HepG2 (cell line): ENCODE measurements at regions not wholly inside any gene's neighbourhood (a gene's known extent, or its start where the extent isn't known, plus 50 kb on each side); places are given as distances from the start of the nearest gene placed in this dataset.

Source experiments
- ATAC-seq: fragments of 200-7000 bp; cut with Tn5 transposase; 3 replicates; pipeline ENCODE4 v1.9.1; 2020; ENCODE audit warnings: mild to moderate bottlenecking, moderate library complexity
- BruUV-seq: library from RNA; stranded (reverse); fragments of 400-500 nt; replicated peaks from 2 replicates; lab custom pipeline; 2021; lab: Mats Ljungman, UMichigan
- CTCF ChIA-PET: fragments of 300-600 bp; formaldehyde crosslinking; extraction: SDS; loops from one replicate; lab custom pipeline; 2021; ENCODE audit warnings: low total read pairs, inconsistent platforms, low intra/inter-chr PET ratio; lab: Yijun Ruan, JAX
- POLR2A ChIA-PET: fragments of 350-600 bp; sonication (Branson Sonifier 250); formaldehyde crosslinking; loops from one replicate; lab custom pipeline; 2020; ENCODE audit warnings: antibody characterized with exemption, inconsistent platforms; lab: Yijun Ruan, JAX
- DNase-seq: peaks from one replicate; pipeline ENCODE4 v3.0.0-alpha.2; 2015; ENCODE audit warnings: low spot score
- FAIRE-seq: peaks from 3 replicates; lab custom pipeline; 2011; peaks lifted over from hg19 to GRCh38; lab: Jason Lieb, UNC
- H2AFZ ChIP-seq: one replicate; pipeline ENCODE4 v1.6.1; 2011; ENCODE audit warnings: low read length, inconsistent platforms
- H3K27ac ChIP-seq: fragments of 300-600 bp; 3 replicates; pipeline ENCODE4 v1.8.0; 2011; ENCODE audit warnings: mixed run types, mild to moderate bottlenecking, mixed read lengths, low read length, inconsistent platforms; ENCODE audit not compliant: insufficient read depth; ENCODE audit errors: extremely low read length
- H3K27me3 ChIP-seq, 2 experiments: fragments of 200-600 bp in 1 of 2; 2 replicates in 1 of 2; 3 replicates in 1 of 2; pipeline versions ENCODE4 v1.6.0 to v1.8.0; 2011; ENCODE audit warnings: low read length in 2 of 2, mild to moderate bottlenecking in 2 of 2, moderate library complexity in 2 of 2, inconsistent platforms in 1 of 2; ENCODE audit not compliant: insufficient read depth in 2 of 2, control insufficient read depth in 1 of 2
- H3K36me3 ChIP-seq, 2 experiments: fragments of 200-600 bp in 1 of 2; replicated peaks in 1 of 2; 2 replicates in 1 of 2; 3 replicates in 1 of 2; pipeline versions ENCODE4 v1.5.1 to v1.8.0; 2011; ENCODE audit warnings: low read length in 2 of 2, inconsistent platforms in 1 of 2; ENCODE audit not compliant: insufficient read depth in 2 of 2, control insufficient read depth in 1 of 2
- H3K4me1 ChIP-seq: 2 replicates; pipeline ENCODE4 v1.5.1; 2012; ENCODE audit warnings: low read length, inconsistent platforms; ENCODE audit not compliant: insufficient read depth
- H3K4me2 ChIP-seq: 2 replicates; pipeline ENCODE4 v1.6.0; 2011; ENCODE audit warnings: low read depth, low read length, inconsistent platforms
- H3K4me3 ChIP-seq, 3 experiments: fragments of 200-600 bp in 1 of 3; sonication (generic), shearing (Covaris generic) in 1 of 3; replicated peaks in 1 of 3; 2 replicates each; pipeline ENCODE4 v1.5.1; 2011 to 2016; ENCODE audit warnings: low read length in 3 of 3, inconsistent platforms in 2 of 3, low read depth in 2 of 3, mild to moderate bottlenecking in 2 of 3, control low read depth in 1 of 3, mixed read lengths in 1 of 3; ENCODE audit not compliant: insufficient read depth in 1 of 3
- H3K79me2 ChIP-seq: one replicate; pipeline ENCODE4 v1.6.1; 2011; ENCODE audit warnings: low read length, inconsistent platforms; ENCODE audit not compliant: insufficient read depth
- H3K9ac ChIP-seq: 2 replicates; pipeline ENCODE4 v1.6.0; 2011; ENCODE audit warnings: mild to moderate bottlenecking, low read depth, low read length, inconsistent platforms; ENCODE audit not compliant: insufficient read depth
- H3K9me3 ChIP-seq: 2 replicates; pipeline ENCODE4 v1.5.1; 2012; ENCODE audit warnings: mild to moderate bottlenecking, low read length
- H4K20me1 ChIP-seq: 2 replicates; pipeline ENCODE4 v1.6.0; 2011; ENCODE audit warnings: inconsistent platforms, mild to moderate bottlenecking, low read length, moderate library complexity; ENCODE audit not compliant: insufficient read depth
- AKNA ChIP-seq: sonication (generic); formaldehyde crosslinking; IDR thresholded peaks from 2 replicates; pipeline ENCODE4 v1.4.0; 2020; ENCODE audit warnings: missing genetic modification reagents, borderline replicate concordance
- GZF1 ChIP-seq: sonication (generic); formaldehyde crosslinking; IDR thresholded peaks from 2 replicates; pipeline ENCODE4 v1.5.1; 2020; ENCODE audit warnings: mild to moderate bottlenecking, missing genetic modification reagents
- MAFK ChIP-seq, 2 experiments: IDR thresholded peaks in 1 of 2; conservative IDR thresholded peaks in 1 of 2; 2 replicates each; pipeline ENCODE4 v1.6.1; 2011; ENCODE audit warnings: improper control_type of control experiment in 2 of 2, low read length in 2 of 2
- MED1 ChIP-seq: sonication (generic); formaldehyde crosslinking; IDR thresholded peaks from 2 replicates; pipeline ENCODE4 v1.4.0; 2020; ENCODE audit warnings: missing genetic modification reagents
- NR2F1 ChIP-seq, 2 experiments: fragments of 450-650 bp in 1 of 2; formaldehyde crosslinking in 1 of 2; IDR thresholded peaks; 2 replicates each; pipeline versions ENCODE4 v1.5.0 to v1.6.1; 2016 to 2020; ENCODE audit warnings: mild to moderate bottlenecking in 1 of 2, missing compliant biosample characterization in 1 of 2, missing genetic modification reagents in 1 of 2, moderate library complexity in 1 of 2
- REL ChIP-seq: sonication (generic); formaldehyde crosslinking; conservative IDR thresholded peaks from 2 replicates; pipeline ENCODE4 v1.8.0; 2022; ENCODE audit warnings: mild to moderate bottlenecking, missing genetic modification reagents, moderate library complexity
- RFX5 ChIP-seq: IDR thresholded peaks from 2 replicates; pipeline ENCODE4 v1.6.1; 2011; ENCODE audit warnings: low read depth, low read length, improper control_type of control experiment
- SIX1 ChIP-seq: sonication (generic); formaldehyde crosslinking; IDR thresholded peaks from 2 replicates; pipeline ENCODE4 v1.4.0; 2020; ENCODE audit warnings: missing genetic modification reagents, borderline replicate concordance
- TSC22D2 ChIP-seq: sonication (generic); formaldehyde crosslinking; IDR thresholded peaks from 2 replicates; pipeline ENCODE4 v1.5.1; 2020; ENCODE audit warnings: missing genetic modification reagents, mild to moderate bottlenecking, borderline replicate concordance
- ZNF205 ChIP-seq: IDR thresholded peaks from 2 replicates; pipeline ENCODE4 v1.6.1; 2018; ENCODE audit warnings: missing biosample characterization, missing genetic modification reagents
- ZNF44 ChIP-seq: sonication (generic); formaldehyde crosslinking; IDR thresholded peaks from 2 replicates; pipeline ENCODE4 v1.5.1; 2020; ENCODE audit warnings: mild to moderate bottlenecking, missing genetic modification reagents
- ZNF598 ChIP-seq: sonication (generic); formaldehyde crosslinking; IDR thresholded peaks from 2 replicates; pipeline ENCODE4 v1.5.1; 2020; ENCODE audit warnings: mild to moderate bottlenecking, missing genetic modification reagents, borderline replicate concordance
- WGBS: methylation state at CpG from one replicate; pipeline ENCODE4 v1.1.6; 2017; ENCODE audit warnings: low lambda C conversion rate; 5-methylcytosine and 5-hydroxymethylcytosine counted together
- in situ Hi-C: cut with HindIII; loops from 2 replicates; pipeline ENCODE4 v1.10.0; 2017; ENCODE audit warnings: low pct_unique_long_range_greater_than_20kb; ENCODE audit not compliant: extremely low pct_ligation_motif_present
- intact Hi-C: fragments of 100-400 bp; cut with micrococcal nuclease; formaldehyde crosslinking; loops from one replicate; pipeline ENCODE4 v1.10.0; 2022; ENCODE audit not compliant: unreplicated experiment
- TF ChIP-seq, protein P1 (sequence below): sonication (generic); formaldehyde crosslinking; IDR thresholded peaks from 2 replicates; pipeline ENCODE4 v1.4.0; 2020; ENCODE audit warnings: missing genetic modification reagents

- H2AFZ ChIP-seq, result no peak overlapping the region
- no peaks in the 10 kb centered on the region for H3K27me3 ChIP-seq
- H3K79me2 ChIP-seq, result no peaks in the 10 kb centered on the region
- H3K4me1 ChIP-seq, result no peaks in the 10 kb centered on the region
- WGBS, result 45% methylated on average over 2 of the region's 2 CpGs
- no peaks in the 10 kb centered on the region for H3K36me3 ChIP-seq
- H3K4me3 ChIP-seq, result no peak overlapping the region
- FAIRE-seq (no peak), ATAC-seq (no peak), DNase-seq (no peak)
- H3K9me3 ChIP-seq, result no peaks in the 10 kb centered on the region
- H4K20me1 ChIP-seq, result no peaks in the 10 kb centered on the region
- H3K4me2 ChIP-seq, result no peak overlapping the region
- ChIA-PET POLR2A (no interaction called here), CTCF (no interaction called here)
- TF ChIP-seq MED1 (CRISPR knock-in tag) (no peak), RFX5 (no peak), ZNF598 (CRISPR knock-in tag) (no peak), TSC22D2 (no peak)
- no peak overlapping the region for H3K27ac ChIP-seq
- no TSS peak for BruUV-seq
- intact Hi-C loops, result no loop called here
- in situ Hi-C loops, result no loop called here
- H3K9ac ChIP-seq, result no peak overlapping the region
Measured at GRCh38 chr3:174347474-174348138, 511.5 kb upstream of the NAALADL2 start.

DNA sequence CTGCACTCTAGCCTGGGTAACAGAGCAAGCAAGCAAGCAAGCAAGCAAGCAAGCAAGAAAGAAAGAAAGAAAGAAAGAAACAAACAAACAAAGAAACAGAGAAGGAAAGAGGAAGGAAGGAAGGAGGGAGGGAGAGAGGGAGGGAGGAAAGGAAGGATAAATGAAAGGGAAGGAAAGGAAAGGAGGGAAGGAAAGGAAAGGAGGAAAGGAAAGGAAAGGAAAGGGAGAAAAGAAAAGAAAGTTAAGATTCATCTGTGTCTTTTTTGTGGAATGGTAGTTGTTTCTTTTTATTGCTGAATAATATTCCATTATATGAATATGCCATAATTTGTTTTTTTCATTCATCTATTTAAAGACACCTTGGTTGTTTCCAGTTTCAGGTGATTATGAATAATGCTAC, 506.9 kb upstream of the NAALADL2 start:
- Histone ChIP-seq H3K27me3 (no peaks in the 10 kb centered on the region), H4K20me1 (no peaks in the 10 kb centered on the region), H3K36me3 (no peaks in the 10 kb centered on the region), H3K27ac (no peak overlapping the region), H3K4me1 (no peaks in the 10 kb centered on the region), H3K4me2 (no peak overlapping the region), H3K9ac (no peak overlapping the region), H3K79me2 (no peaks in the 10 kb centered on the region), H3K9me3 (no peaks in the 10 kb centered on the region), H2AFZ (no peak overlapping the region), H3K4me3 (no peak overlapping the region)
- ChIA-PET CTCF (no interaction called here), POLR2A (no interaction called here)
- ATAC-seq (no peak), DNase-seq (no peak), FAIRE-seq (no peak)
- BruUV-seq, result no TSS peak
- intact Hi-C loops, result no loop called here
- in situ Hi-C loops, result no loop called here
- no peak for TF ChIP-seq ZNF44
- TF ChIP-seq GZF1 (CRISPR knock-in tag), result no peak
- TF ChIP-seq NR2F1 (CRISPR knock-in tag; IDR thresholded peaks at IDR 0.05), result no peak
- no peak for TF ChIP-seq REL (CRISPR knock-in tag)
- TF ChIP-seq, protein P1, sequence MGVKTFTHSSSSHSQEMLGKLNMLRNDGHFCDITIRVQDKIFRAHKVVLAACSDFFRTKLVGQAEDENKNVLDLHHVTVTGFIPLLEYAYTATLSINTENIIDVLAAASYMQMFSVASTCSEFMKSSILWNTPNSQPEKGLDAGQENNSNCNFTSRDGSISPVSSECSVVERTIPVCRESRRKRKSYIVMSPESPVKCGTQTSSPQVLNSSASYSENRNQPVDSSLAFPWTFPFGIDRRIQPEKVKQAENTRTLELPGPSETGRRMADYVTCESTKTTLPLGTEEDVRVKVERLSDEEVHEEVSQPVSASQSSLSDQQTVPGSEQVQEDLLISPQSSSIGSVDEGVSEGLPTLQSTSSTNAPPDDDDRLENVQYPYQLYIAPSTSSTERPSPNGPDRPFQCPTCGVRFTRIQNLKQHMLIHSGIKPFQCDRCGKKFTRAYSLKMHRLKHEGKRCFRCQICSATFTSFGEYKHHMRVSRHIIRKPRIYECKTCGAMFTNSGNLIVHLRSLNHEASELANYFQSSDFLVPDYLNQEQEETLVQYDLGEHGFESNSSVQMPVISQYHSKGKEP (CRISPR knock-in tag), result no peak
- no peak for TF ChIP-seq MAFK (conservative IDR thresholded peaks at IDR 0.05 in 1 of 2, IDR thresholded peaks at IDR 0.05 in 1 of 2; ENCODE audit: low read length in 2 of 2)
- TF ChIP-seq SIX1 (CRISPR knock-in tag), result no peak
- TF ChIP-seq AKNA (CRISPR knock-in tag), result no peak
- TF ChIP-seq ZNF205 (CRISPR knock-in tag), result no peak
